Kidney tubule cell (primary cell): ENCODE measurements at regions not wholly inside any gene's neighbourhood (a gene's known extent, or its start where the extent isn't known, plus 50 kb on each side); places are given as distances from the start of the nearest gene placed in this dataset.

Source experiments
- DNase-seq: peaks from one replicate; pipeline ENCODE4 v3.0.0-alpha.2; 2018; ENCODE audit warnings: low spot score

DNA sequence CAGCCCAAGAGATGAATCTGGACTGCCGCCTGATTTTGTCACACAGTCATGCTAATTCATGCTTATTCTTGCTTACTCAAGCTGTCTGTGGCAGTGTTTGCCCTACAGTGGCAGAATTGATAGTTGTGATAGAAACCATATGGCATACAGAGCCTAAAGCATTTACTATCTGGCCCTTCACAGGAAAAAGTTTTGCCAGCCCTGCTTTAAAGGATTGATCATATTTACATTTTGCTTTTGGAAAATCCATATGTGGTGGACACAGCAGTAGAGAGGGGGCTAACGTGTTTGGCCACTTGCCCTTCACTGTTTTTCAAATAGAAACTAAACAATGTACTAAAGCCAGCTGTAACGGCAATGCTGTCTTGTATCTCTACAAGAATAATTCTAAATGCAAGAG lies 974.0 kb upstream of the GHITM start:
- no peak for DNase-seq

DNA sequence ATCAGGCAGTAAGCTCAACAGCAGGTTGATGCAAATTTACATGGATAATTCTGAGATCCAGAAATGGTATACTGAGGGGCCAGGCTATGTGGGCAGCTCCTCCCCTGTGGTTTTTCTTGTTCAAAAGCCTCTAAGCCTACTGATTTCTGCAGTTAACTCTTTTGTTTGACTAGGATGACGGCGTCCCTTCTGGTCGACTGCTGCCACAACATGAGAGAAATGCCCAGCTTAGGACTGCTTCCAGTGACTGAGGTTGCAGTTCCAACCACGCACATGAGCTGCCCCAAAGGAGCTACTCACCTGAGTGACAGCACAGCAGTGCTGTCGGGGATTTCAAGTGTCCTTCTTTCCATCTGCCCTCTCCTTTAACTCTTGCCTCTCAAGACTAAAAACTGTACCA lies 973.0 kb upstream of the GHITM start:
- DNase-seq, result no peak

DNA sequence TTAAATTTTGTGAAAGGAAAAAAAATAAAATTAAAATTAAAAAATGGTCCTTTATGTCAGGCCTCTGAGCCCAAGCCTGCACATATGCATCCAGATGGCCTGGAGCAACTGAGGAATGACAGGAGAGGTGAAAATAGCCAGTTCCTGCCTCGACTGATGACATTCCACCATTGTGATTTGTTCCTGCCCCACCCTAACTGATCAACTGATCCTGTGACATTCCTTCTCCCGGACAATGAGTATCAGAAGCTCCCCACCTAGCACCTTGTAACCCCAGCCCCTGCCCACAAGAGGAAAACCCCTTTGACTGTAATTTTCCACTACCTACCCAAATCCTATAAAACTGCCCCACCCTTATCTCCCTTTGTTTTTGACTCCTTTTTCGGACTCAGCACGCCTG lies 972.2 kb upstream of the GHITM start:
- DNase-seq, result no peak

DNA sequence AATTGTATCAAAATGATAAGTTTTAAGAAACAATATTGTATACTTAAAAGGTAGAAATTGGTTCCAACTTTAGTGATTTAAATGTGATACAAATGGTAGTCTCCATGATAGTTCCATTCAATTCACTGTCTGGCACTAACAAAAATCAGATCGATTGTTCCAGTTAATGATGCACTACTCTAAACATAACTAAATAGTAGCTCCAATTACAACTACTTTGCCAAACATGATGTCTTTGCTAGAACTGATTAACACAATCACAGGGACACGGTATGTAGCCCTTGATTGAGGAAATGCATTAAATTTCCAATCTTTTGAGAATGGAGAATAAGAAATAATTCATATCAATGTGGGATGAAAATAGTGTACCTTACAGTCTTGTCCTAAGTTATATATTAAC lies 962.4 kb upstream of the GHITM start:
- no peak for DNase-seq

DNA sequence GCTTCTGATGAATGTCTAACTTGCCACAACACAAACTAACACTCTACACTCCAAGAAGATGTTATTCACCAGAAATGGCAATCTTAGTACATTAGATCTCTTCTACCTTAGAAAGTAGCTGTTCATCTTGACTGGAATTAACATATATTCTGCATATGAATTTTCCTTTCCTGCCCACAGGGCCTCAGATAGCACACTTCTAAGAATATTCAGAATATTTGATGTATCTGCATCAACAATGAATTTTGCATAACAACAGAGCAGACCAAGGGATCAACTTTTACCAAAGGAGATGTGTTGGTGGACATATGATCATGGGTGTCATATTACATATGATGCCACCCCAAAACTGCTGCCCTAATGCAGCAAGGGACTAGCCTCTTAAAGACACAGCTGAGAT lies 960.8 kb upstream of the GHITM start:
- no peak for DNase-seq

DNA sequence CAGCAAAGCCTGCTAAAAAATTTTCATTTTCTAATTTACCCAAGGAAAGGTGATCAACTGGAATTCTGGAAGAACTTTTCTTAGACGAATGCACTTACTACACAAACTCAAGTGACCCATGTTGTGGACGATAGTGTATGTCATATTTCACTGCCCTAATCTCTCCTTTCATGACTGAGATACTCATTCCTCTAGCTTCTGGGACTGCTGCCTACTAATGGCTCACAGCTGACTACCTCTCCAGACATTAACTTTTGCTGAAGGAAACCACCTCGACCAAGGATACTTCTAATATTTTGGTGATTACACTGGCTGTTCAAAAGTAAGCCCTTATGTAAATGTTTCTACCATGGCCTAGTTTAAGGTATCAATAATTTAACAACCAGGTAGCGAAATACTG lies 959.9 kb upstream of the GHITM start:
- no peak for DNase-seq

DNA sequence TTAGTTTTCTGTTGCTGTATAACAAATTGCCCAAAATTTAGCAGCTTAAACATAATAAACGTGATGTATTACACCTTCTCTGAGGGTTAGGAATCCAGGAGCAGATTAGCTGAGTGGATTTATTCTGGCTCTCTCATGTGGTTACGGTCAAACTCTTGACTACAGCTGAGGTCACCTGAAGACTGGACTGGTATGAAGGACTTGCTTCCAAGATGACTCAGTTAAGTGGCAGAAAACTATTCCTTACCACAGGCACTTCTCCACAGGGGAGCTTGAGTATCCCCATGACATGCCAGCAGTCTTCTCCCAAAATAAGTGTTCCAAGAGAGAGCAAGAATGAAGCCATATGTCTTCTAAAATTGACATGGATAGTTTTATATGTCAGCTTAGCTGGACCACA lies 957.2 kb upstream of the GHITM start:
- no peak for DNase-seq

DNA sequence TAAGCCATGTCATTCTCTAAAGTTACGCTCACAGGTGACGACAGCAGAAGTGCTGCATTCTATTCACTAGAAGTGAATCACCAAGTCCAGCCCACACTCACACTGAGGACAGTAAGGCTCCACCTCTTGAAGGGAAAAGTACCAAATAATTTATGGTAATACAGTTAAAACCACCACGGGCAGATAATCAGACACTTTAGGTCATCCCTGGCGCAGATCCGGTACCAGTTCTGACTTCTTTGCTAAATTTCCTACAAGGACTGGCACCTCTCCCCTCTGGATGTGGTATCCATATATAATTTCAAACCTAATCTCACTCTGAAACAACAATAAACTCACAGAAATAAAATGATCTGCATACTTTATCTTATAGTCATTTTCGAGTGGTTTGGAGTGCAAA lies 954.7 kb upstream of the GHITM start:
- DNase-seq, result no peak

DNA sequence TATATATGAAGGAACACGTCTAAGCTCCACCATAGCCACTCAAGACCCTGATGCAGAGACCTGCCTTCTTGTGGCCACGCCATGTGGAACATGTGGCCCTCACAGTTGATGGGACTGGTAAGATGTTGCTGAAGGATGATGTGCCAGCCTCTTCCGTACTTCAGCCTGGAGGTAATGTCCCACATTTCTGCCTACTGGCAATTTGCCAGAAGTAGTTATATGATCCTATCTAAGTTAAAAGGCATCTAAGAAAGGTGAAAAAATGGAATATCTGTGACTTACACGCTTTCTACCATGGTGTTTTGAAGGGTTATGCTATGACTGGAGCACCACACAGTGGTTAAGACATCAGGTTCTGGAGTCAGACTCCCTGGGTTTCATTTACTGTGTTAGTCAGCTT lies 948.7 kb upstream of the GHITM start:
- no peak for DNase-seq

DNA sequence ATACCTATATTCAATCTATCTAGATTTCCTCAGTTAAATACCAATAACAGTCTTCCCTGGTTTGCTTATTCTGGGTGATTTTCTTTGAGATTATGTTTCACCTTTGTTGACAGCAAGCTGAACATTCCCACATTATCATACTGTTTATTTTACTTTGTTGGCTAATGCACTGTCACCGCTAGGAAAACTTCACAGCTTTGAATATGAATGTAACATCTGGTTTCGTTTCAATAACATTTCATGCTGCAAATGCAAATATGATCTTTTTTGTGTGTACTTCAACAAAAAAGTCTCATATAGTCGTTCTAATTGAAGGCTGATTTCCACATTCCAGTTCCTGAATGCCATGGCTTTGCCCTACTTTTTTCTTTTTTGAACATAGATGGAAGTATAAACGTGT lies 946.3 kb upstream of the GHITM start:
- no peak for DNase-seq

DNA sequence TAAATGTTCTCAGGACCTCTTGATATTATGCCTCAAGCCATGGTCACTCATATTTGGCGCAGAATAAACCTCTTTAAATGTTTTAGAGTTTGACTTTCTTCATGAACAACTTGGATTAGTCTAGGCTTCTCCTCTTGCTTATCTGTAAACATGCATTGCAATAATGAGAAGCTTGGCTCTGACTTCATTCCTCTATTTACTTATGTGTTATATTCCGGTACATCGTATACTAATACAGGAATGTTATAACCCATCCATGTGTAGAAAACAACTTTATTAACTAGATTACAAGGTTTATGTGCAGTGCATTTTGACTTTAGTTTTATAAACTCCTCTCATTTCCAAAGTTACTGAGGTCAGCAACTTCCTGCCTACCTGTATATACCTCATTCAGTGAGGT lies 944.3 kb upstream of the GHITM start:
- DNase-seq, result no peak

DNA sequence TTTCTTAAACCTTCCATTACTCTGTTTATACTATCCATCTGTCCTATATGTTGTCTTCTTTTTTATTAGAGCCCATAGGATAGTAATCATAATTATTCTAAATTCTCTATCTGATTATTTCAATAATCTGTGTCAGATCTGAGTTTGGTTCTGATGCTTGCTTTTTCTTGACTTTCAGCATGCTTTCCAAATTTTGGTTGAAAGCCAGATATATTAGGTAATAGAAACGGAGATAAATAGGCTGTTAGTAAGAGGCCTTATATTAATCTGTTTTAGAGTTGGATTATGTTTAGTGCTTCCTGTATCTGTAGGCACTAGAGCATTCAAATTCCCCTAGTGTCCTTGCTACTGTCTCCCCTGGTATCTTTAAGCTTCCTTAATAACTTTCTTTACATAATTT lies 939.9 kb upstream of the GHITM start:
- no peak for DNase-seq

DNA sequence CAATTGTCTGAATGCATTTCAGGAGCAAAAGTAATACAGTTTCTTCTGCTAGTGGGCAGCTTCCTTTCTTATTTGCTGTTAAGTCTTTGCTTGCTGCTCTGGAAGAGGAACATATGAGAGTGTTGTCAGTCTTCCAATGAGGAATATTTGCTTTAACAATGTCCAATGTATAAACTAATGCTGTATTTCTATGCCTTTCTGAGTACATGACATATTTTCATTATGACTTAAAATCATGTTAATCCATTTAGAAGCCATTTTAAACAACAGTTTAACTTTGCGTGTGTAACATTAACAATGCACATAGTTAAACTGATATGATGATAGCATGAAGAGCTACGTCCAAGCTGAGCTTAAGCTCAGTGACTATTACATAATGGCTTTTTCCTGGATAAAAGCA lies 933.4 kb upstream of the GHITM start:
- DNase-seq, result no peak

DNA sequence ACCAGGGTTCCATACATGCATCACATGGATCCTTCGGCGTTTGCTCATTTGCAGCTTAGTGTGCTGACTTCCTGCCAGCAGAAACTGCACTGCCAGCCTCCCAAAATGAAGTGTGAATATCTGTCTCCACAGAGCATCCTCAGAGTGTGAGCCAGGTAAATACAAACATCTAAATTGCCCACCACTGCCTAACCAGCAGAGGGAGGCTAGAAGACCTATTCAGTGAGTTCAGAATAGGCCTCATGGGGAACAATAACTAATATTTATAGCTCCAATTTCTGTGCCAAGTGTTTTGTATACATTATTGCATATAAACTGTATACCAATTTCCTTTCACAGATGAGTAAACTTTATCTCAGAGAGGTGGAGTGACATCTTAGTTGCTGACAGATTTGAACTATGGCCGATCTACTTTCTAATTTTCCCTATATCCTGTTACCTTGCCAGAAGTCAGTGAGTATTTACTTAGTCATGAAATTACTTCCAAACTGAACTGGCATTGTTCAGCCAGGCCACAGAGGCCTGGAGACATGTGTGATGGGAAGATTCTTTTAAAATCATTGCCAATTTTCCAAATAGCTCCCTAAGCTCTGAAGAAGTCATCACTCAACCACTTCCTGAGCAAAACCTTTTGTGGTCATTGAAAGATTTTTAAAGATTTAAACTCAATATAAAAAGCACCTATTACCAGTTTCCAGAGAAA lies 926.5 kb upstream of the GHITM start:
- DNase-seq, result peak; percentile 51

DNA sequence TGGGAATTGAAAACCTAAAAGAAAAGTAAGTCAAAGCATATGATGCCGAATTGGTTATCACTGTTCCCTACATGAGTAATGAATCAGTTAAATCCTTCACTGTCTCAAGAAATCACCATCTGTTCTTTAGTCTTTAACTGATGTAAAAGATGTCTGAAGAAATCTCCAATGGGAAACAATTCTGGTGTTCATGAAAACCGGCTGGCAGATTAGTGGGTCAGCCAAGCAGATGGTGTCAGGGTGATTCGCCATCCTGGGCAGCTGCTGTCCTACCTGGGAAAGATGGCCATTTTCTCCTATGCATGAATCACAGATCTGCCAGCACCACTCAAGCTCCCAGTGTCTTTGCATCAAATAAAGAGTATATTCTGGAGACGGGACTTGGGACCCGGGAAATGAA lies 925.2 kb upstream of the GHITM start:
- no peak for DNase-seq

DNA sequence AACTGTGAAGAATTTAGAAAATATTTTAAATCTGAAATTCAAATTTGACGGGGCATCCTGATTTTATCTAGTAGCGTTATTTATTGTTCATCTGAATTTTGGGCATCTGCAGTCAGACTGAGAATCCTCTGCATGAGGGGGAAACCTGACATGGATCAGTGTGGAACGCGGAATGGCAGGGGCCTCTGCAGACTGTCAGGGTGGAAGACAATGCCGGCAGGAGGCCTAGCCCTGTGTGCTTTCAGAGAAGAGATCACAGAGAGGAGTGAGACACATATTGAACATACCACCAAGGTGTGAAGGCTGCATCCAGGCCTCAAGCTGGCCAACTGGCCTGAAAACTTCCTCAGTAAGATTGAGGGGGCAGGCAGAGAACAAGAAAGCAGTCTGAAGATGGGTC lies 921.1 kb upstream of the GHITM start:
- no peak for DNase-seq

DNA sequence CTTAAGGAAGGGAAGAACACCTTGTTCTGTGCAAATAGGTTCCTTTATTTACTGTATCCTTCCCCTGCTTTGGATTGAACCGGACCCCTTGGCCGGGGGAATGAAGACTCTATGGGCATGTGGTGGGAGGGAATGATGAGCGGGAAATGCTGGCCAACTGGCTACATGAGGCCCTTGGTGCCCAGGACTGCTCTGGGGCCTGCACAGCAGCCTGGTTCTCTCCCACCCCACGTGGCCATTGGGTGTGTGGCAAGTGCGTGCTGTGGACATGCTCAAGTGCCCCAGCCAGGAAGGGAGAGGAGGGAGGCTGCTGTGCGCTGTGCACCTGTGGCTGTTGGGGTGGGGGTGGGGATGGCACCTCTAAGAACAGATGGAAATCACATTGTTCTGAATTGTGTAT lies 917.0 kb upstream of the GHITM start:
- no peak for DNase-seq

DNA sequence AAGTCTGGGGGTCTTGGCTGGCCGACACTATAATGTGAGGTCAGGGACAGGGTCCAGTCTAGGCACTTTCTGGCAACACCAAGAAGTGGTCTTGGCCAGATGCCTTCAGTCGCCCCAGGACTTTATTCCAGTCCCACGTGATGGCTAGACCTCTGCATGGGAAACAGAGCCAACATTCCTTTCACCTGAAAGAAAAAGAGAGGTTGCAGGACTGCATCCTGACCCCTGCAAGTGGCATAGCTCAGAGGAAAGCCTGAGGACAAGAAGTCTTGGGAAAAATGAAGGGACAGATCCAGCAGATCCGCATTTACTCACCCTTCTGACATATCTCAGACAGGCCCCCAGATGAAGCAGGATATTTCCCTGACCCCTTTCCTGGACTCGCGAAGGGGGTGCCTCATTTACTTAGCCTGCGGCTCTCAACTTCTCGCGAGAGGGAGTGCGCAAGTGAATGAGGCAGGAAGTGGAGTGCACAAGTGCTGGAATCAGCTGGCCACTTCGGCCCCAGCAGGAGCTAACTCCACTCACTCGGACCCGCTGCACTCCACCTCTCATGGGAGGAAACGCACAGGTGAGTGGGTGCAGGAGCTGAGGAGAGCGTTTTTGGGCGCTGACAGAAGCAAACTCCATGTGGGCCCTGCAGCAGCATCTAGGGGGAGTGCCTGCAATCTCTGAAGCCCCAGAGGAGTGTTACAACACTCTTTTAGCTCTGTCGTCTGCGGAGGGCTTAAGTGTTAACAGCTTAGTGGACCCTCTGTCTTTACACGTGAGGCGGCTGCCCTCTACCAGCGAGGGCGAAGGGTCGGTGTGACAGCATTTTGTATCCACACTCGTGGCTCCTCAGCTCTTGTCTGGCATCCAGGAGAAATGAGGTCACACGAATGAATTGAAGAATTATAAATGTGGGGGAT lies 916.2 kb upstream of the GHITM start:
- no peak for DNase-seq

DNA sequence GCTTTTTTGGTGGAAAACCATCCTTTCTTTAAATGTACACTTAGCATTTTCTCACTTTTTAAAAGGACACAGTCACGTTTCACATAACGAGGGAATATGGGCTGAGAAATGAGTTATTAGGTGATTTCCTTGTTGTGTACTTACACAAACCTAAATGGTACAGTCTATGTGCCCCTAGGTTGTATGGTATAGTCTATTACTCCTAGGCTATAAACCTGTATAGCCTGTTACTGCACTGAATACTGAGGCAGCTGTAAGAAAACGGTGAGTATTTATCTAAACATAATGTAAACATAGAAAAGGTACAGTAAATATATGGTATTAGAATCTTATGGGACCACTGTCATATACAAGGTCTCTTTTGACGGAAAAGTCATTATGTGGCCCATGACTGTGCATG lies 913.5 kb upstream of the GHITM start:
- no peak for DNase-seq

DNA sequence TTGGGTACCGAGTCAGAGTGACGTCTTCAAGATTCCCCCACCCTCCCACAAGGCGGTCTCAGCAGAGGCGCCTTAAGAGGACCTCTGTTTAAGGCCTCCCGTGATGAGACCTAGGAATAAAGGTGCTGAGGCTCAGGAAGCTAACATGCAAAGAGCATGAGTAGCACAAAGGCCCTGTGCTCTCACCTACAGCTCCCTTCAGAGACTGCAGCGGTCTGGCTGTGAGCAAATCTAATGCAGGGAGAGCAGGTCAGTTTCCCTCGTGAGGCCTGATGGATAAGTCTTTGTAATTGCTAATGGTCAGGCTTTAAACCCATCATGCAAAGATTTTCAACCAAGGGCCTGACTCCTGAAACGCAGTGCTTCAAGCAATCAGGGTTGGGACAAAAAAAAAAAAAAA lies 909.3 kb upstream of the GHITM start:
- no peak for DNase-seq

DNA sequence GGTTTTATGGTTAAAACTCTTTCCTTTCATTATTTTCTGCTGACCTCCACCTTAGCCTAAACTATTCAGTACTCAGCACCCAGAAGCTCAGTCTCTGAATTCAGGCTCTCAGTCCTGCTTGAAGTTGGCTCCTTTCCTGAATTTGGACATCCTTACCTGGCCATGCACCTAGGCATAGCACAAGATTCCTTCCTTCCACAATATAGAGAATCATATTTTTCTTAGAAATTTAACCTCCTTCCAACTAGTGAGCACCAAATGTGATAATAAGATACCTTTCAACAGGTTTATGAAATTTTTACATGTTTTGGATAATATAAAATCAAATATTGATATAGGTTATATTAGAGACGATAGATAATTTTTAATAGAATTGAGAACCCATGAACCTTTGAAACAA lies 905.6 kb upstream of the GHITM start:
- no peak for DNase-seq

DNA sequence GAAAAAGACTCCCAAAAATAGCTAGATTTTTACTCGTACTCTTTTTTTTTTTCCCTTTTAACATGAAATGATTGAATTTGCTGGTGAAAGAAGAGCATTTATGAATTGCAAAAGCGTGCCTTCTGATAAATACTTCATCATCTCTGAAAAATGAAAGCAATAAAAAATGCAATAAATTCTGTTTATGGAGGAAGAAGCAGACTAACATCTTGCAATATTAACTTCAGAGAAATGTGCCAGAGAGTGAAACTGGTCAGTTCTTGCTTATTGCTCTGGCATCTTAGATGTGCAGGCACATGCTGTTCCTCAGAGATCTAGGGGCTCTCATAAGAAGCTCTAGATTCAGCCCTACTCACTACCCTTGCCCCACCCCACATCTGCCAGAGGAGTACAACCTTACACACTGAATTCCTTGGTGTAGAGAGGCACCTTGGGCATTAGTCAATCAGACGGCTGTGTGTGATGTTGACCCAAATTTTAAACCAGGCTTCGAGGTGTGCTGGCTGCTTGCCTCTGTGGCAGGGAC lies 891.1 kb upstream of the GHITM start:
- DNase-seq, result no peak

DNA sequence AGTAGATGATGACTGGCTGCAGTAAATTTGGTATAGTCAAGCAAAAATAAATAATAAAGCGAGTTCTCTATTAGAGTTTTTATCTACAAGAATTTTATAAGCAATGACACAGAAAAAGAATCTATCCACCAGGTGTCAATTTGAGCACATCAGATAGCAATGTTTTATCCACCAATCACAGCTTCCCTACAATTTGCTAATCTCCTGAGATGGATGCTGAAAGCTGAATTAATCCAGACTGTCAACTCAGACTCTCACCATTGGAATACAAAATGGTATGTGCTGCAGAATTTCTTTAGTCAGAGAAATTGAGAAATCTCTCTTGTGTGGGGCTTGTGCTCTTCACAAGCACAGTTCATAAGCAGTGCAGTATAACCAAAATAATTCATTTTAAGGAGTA lies 888.9 kb upstream of the GHITM start:
- DNase-seq, result no peak

DNA sequence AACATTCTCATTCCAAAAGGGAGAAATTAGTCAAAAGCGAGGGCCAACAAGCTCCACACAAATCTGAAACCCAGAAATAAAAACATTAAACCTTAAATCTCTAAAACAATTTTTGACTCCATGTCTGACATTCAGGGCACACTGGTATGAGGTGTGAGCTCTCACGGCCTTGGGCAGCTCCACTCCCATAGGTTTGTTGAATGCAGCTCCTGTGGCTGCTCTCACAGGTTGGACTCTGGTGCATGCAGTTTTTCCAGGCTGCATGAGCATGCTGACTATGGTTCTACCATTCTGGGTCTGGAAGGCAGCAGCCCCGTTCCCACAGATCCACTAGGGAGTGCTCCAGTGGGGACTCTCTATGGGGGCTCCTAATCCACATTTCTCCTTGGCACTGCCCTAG lies 887.1 kb upstream of the GHITM start:
- no peak for DNase-seq
